HUES6 (cell line): ENCODE measurements at regions not wholly inside any gene's neighbourhood (a gene's known extent, or its start where the extent isn't known, plus 50 kb on each side); places are given as distances from the start of the nearest gene placed in this dataset.
"Not testable (repeated sequence)": the region's sequence is repeated elsewhere in the genome, so short reads cannot be mapped to it uniquely, and the experiment has no call there.

Experiments
- H3K27ac ChIP-seq: 2 replicates; pipeline ENCODE4 v1.7.0; 2013; ENCODE audit warnings: low read depth, mild to moderate bottlenecking, low read length, inconsistent platforms
- H3K27me3 ChIP-seq: 2 replicates; pipeline ENCODE4 v1.6.1; 2013; ENCODE audit warnings: low read length; ENCODE audit not compliant: control insufficient read depth, insufficient read depth
- H3K36me3 ChIP-seq: 2 replicates; pipeline ENCODE4 v1.6.1; 2013; ENCODE audit warnings: low read length; ENCODE audit not compliant: control insufficient read depth, insufficient read depth
- H3K4me1 ChIP-seq: 2 replicates; pipeline ENCODE4 v1.6.1; 2013; ENCODE audit warnings: low read length; ENCODE audit not compliant: control insufficient read depth, insufficient read depth
- H3K4me3 ChIP-seq: 2 replicates; pipeline ENCODE4 v1.5.1; 2013; ENCODE audit warnings: low read depth, low read length
- H3K9ac ChIP-seq: one replicate; pipeline ENCODE4 v1.6.1; 2013; ENCODE audit warnings: mild to moderate bottlenecking, low read length
- H3K9me3 ChIP-seq: 2 replicates; pipeline ENCODE4 v1.6.1; 2013; ENCODE audit warnings: low read depth, low read length; ENCODE audit not compliant: control insufficient read depth, insufficient read depth

DNA sequence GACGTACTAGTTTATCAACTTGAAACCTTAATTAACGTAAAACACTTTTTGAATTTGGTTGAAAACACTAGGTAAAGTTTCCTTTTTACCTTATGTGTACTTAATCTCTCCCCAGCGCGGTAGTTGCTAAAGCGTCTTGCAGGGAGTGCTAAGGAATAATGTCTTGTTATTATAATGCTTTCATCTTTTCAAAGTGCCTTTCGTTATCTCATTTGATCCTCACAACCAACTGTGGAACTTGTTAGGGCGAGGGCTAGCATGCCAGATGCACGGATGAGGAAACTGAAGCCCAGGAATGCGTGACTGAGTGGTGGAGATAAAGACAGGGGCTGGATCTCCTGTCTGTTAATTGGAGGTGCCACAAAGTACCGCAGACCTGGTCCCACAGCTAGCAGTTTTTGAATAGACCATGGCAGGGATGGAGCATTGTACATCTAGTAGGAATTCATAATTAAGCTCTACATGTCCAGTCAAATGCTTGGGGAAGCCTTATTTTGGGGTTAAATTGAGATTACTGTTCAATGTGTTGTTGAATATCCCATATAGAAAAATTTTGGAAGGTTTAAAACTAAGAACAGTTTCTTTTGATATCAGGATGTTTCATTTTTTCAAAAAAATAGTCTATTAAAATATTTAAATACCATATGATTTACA, 234.3 kb downstream of the SH2D4B start:
- Histone ChIP-seq H3K36me3 (no peaks in the 10 kb centered on the region), H3K9me3 (no peaks in the 10 kb centered on the region), H3K27ac (no peak overlapping the region), H3K27me3 (no peaks in the 10 kb centered on the region), H3K4me3 (no peak overlapping the region), H3K9ac (no peak overlapping the region), H3K4me1 (peaks cover 7% of the 10 kb centered on the region; the same call in 1 of the 2 replicates)

GRCh38 chr10:80772596-80772995, 234.9 kb downstream of the SH2D4B start:
- H3K9ac ChIP-seq = no peak overlapping the region
- peaks cover 7% of the 10 kb centered on the region; the same call in 1 of the 2 replicates for H3K4me1 ChIP-seq
- H3K27ac ChIP-seq = no peak overlapping the region
- no peaks in the 10 kb centered on the region for H3K27me3 ChIP-seq
- no peak overlapping the region for H3K4me3 ChIP-seq
- no peaks in the 10 kb centered on the region for H3K36me3 ChIP-seq
- no peaks in the 10 kb centered on the region for H3K9me3 ChIP-seq

GRCh38 chr10:80784695-80785094, 247.0 kb downstream of the SH2D4B start:
- Histone ChIP-seq H3K9me3 (no peaks in the 10 kb centered on the region), H3K4me1 (no peaks in the 10 kb centered on the region), H3K36me3 (no peaks in the 10 kb centered on the region), H3K27me3 (no peaks in the 10 kb centered on the region), H3K9ac (no peak overlapping the region), H3K27ac (no peak overlapping the region), H3K4me3 (no peak overlapping the region)

- H3K9ac ChIP-seq = no peak overlapping the region
- H3K4me3 ChIP-seq = no peak overlapping the region
- no peaks in the 10 kb centered on the region for H3K36me3 ChIP-seq
- H3K27ac ChIP-seq = no peak overlapping the region
- no peaks in the 10 kb centered on the region for H3K27me3 ChIP-seq
- H3K9me3 ChIP-seq = no peaks in the 10 kb centered on the region
- H3K4me1 ChIP-seq = no peaks in the 10 kb centered on the region
Observed at GRCh38 chr10:80786322-80786721, 248.6 kb downstream of the SH2D4B start.

- Histone ChIP-seq H3K4me3 (no peak overlapping the region), H3K4me1 (no peaks in the 10 kb centered on the region), H3K9me3 (no peaks in the 10 kb centered on the region)
Observed at GRCh38 chr10:80787952-80788351, 250.2 kb downstream of the SH2D4B start.

GRCh38 chr10:80794994-80795393, 257.3 kb downstream of the SH2D4B start:
- H3K4me1 ChIP-seq = no peaks in the 10 kb centered on the region
- H3K9me3 ChIP-seq = no peaks in the 10 kb centered on the region
- H3K4me3 ChIP-seq = no peak overlapping the region
- no peak overlapping the region for H3K27ac ChIP-seq
- H3K36me3 ChIP-seq = no peaks in the 10 kb centered on the region
- H3K9ac ChIP-seq = no peak overlapping the region
- H3K27me3 ChIP-seq = no peaks in the 10 kb centered on the region

More at GRCh38 chr10:80787952-80788351, 250.2 kb downstream of the SH2D4B start:
- Histone ChIP-seq H3K27me3 (no peaks in the 10 kb centered on the region), H3K9ac (no peak overlapping the region), H3K27ac (no peak overlapping the region), H3K36me3 (no peaks in the 10 kb centered on the region)

GRCh38 chr10:80805343-80806020, 267.8 kb downstream of the SH2D4B start:
- Histone ChIP-seq H3K9me3 (peaks cover 24% of the 10 kb centered on the region), H3K4me1 (no peaks in the 10 kb centered on the region), H3K9ac (no peak overlapping the region), H3K27me3 (no peaks in the 10 kb centered on the region), H3K27ac (no peak overlapping the region), H3K36me3 (no peaks in the 10 kb centered on the region), H3K4me3 (no peak overlapping the region)

GRCh38 chr10:80814147-80814652, 276.5 kb downstream of the SH2D4B start:
- Histone ChIP-seq H3K9me3 (peaks cover 5% of the 10 kb centered on the region), H3K4me3 (no peak overlapping the region), H3K4me1 (no peaks in the 10 kb centered on the region), H3K27me3 (no peaks in the 10 kb centered on the region), H3K9ac (no peak overlapping the region), H3K36me3 (no peaks in the 10 kb centered on the region), H3K27ac (no peak overlapping the region)

GRCh38 chr10:80829151-80829550, 291.4 kb downstream of the SH2D4B start:
- Histone ChIP-seq H3K9me3 (peaks cover 3% of the 10 kb centered on the region; the same call in 1 of the 2 replicates), H3K27ac (no peak overlapping the region), H3K9ac (no peak overlapping the region), H3K4me1 (no peaks in the 10 kb centered on the region), H3K36me3 (no peaks in the 10 kb centered on the region), H3K4me3 (no peak overlapping the region), H3K27me3 (no peaks in the 10 kb centered on the region)

- Histone ChIP-seq H3K9me3 (peaks cover 3% of the 10 kb centered on the region; the same call in 1 of the 2 replicates), H3K36me3 (no peaks in the 10 kb centered on the region)
Observed at GRCh38 chr10:80829562-80829961, 291.9 kb downstream of the SH2D4B start.

GRCh38 chr10:80832693-80833092, 295.0 kb downstream of the SH2D4B start:
- not testable (repeated sequence) for H3K9me3 ChIP-seq, H3K36me3 ChIP-seq, H3K27ac ChIP-seq, H3K4me1 ChIP-seq, H3K4me3 ChIP-seq, H3K27me3 ChIP-seq, H3K9ac ChIP-seq

More at GRCh38 chr10:80829562-80829961, 291.9 kb downstream of the SH2D4B start:
- Histone ChIP-seq H3K4me3 (no peak overlapping the region), H3K27ac (no peak overlapping the region), H3K27me3 (no peaks in the 10 kb centered on the region), H3K9ac (no peak overlapping the region), H3K4me1 (no peaks in the 10 kb centered on the region)
